Activated CD4-positive, alpha-beta T cell treated with anti-CD3 and anti-CD28 coated beads, Interleukin-2, Interleukin-6, amounts not matched to agents 100 ng/mL and 50 ng/mL, durations not matched to agents 16 hours and 8 hours (primary cell): ENCODE measurements at regions not wholly inside any gene's neighbourhood (a gene's known extent, or its start where the extent isn't known, plus 50 kb on each side); places are given as distances from the start of the nearest gene placed in this dataset.
"Not testable (repeated sequence)": the region's sequence is repeated elsewhere in the genome, so short reads cannot be mapped to it uniquely, and the experiment has no call there.

Experiments used
- DNase-seq: peaks from one replicate; pipeline ENCODE4 v3.0.0-alpha.2; 2020

DNA sequence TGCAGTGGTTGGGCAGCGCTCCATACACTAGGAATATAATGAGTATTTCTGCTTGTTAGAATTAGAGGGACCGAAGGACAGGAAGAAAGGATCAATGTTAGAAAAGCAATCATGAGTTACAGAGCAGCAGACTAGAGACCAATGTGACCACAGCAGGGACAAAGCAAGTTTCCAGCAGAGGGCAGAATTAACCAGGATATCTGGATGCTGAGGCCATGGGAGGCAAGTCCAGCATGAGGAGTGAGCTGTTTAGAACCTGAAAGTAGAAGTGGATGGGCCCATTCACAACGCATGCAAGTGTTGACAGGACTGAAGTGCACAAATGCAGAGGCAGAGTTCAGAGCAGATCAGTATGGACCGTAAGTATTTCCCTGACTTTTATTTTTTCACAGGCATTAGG is 910.4 kb upstream of the GYPC start:
- no peak for DNase-seq

DNA sequence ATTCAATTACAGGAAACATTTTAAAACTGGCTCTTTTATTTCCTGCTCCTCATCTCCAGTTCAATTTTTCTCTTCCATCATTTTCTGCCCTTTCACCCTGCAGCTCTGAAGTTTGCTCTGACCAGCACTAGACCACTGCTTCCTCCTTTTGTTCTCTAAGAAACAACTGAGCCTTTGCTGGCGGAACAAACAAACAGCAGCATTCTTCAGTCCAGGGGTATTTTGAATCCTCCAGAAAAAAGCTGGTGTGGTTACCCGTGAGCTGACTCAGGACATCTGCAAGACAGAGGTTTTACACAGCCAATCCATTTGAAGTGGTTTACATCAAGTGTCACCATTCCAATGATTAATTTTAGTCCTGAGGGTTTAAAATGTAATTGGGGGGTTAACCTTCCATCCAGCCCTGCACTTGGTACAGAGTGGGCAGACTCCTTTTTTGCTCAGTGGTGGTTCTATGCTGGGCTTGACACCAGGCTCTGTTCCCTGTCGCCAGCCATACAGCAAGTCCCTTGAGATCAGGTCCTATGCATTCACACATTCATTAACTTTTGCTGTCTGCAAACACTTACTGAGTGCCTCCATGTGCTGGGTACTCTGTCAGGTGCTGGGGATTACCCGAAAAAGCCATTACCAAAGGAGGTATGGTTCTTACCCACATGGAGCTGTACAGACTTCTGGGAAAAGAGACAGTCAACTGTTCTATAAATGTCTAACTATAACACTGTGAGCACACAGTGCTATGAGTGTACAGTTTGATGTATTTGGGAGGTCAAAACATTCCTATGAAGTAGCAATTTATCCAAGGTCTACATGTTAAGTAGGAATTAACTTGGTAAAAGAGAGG is 909.4 kb upstream of the GYPC start:
- DNase-seq, result no peak

DNA sequence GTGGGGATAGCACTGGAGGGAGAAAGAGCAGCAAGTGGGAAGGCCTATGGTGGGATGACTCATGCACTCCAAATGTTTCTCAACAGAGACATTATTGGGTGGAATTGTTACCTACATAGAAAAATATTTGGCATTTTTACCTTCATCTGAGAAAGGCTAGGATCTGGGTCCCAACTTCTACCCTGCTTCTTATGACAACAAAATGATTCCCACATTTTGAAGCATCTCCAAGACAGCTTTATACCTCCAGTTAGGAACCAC is 908.9 kb upstream of the GYPC start:
- DNase-seq, result no peak

DNA sequence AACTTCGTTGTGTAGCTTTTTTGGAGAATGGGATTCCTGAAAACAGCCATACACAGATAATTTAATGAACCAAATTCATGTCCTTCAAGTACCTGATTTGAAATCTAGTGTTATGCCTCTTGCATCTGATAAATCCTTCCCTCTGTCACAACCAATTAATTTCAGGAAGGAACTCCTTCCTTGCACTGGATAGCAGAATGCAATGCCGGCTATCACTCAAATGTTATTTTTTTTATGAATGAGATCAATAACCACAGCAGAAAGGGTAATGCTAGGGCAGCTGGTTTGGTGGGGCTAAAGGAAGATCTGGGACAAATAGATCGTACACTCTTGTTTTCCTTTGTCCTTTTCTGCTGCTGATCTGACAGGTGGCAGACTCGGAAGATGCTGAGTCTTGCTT is 899.5 kb upstream of the GYPC start:
- DNase-seq, result no peak

DNA sequence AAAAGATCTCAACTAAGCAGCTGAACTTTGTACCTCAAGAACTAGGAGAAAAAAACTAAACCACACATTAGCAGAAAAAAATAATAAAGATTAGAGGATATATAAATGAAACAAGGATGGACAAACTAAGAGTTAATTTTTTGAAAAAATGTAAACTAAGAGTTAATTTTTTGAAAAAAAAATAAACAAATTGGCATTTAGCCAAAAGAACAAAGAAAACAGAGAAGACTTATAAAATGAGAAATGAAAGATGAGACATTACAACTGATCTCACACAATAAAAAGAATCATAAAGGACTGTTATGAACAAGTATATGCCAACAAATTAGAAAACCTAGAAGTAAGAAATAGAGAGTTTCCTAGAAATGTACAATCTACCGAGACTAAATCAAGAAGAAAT is 859.2 kb upstream of the GYPC start:
- no peak for DNase-seq

DNA sequence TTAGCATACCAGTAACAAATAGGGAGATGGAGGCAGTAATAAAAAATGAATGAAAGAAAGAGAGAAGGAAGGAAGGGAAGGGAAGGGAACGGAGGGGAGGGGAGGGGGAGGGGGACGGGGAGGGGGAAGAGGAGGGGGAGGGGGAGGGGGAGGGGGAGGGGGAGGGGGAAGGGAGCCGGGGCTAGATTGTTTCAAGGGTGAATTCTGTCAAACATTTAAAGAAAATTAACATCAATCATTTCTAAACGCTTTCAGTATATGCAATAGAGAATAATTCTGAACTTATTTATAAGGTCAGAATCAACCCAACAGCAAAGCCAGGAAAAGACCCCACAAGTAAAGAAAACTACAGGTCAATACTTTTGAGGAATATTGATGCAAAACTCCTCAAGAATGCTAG is 858.8 kb upstream of the GYPC start:
- no peak for DNase-seq

DNA sequence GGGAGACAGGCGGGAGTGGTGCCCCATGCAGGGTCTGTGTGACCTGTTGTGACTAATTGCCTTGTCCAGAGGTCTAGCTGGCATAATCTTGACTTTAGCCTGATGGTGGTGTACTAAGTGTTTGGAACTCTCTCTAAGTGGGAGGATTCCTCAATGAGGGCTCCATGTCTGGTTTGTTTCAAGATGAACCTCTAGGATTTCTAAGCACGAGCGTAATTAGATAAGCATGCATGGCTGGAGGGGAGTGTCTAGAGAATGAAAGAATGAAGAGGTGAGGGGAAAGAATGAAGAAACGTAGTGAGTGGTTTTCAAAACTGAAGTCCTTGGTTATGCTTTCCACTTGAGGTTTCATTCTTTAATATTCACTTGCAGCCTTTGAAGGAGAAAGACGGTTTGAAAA is 833.2 kb upstream of the GYPC start:
- no peak for DNase-seq

DNA sequence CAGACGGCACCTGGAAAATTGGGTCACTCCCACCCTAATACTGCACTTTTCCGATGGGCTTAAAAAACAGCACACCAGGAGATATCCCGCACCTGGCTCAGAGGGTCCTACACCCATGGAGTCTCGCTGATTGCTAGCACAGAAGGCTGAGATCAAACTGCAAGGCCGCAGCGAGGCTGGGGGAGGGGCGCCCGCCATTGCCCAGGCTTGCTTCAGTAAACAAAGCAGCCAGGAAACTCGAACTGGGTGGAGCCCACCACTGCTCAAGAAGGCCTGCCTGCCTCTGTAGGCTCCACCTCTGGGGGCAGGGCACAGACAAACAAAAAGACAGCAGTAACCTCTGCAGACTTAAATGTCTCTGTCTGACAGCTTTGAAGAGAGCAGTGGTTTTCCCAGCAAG is 830.2 kb upstream of the GYPC start:
- DNase-seq, result not testable (repeated sequence)

DNA sequence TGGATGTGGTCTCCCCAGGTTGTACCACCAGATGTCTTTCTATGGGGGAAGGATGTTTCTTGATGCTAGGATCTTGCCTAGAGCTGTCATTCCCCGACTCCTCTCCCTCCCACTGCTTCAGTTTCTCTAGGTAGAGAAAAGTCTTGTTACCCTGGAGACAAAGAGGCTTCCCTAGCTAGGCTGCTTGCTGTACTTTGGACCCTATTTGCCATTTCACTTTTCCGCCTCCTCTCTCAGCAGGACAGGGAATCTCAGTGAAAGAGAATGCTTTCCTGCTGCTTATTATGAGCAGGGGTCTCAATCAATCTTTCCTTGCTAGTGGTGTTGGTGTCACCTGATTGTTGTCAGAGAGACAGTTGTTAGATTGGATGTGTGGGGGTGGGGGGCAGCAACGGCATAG is 818.8 kb upstream of the GYPC start:
- no peak for DNase-seq

DNA sequence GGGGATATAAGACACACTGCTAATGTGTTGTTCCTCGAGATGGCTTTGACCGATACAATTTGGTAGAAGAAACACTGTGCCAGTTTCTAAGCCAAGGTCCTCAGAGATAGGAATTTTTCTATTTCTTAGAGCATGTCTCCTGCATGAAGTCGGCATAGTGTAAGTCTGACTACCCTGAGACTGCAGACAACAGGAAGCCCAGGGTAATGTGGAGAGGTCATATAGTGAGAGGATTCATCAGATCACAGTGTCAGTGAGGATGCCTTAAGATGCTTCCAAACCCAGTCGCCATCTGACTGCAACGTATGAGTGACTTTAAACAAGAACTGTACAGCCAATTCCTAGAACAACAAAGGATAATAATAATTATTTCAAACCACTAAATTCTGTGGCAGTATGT is 818.3 kb upstream of the GYPC start:
- no peak for DNase-seq

DNA sequence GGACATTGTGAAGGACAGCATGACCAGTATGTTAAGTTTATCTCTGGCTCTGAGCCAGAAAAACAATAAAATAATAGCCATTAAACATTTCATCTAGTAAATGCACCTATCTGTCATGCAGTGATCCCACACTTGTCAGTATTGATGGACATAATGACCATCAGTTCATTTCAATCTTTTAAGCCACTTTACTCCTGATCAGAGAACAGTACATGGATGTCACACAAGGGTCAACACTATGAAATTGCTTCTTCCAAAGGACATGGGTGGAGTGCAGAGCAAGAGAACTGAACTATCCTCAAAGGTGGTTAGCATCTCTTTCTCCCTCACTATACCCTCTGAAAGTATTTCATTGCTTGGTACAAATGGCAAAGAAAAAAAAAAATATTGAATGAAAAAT is 816.0 kb upstream of the GYPC start:
- DNase-seq, result no peak

DNA sequence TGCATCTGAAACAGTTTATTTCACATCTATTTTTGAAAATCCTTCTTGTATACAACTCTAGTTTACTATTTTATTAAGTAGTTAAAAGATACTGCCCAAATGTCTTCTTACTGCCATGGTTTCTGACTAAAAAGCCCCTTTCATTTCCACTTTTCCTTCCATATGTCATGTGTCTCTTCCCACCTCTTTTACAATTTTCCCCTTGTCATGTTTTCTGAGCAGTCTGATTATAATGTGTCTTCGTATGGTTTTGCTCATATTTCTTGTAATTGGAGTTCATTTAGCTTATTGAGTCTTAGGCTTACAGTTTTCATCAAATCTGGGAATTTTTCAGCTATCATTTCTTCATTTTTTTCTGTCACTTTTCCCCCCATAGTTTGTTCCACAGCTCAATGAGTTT is 813.9 kb upstream of the GYPC start:
- no peak for DNase-seq

DNA sequence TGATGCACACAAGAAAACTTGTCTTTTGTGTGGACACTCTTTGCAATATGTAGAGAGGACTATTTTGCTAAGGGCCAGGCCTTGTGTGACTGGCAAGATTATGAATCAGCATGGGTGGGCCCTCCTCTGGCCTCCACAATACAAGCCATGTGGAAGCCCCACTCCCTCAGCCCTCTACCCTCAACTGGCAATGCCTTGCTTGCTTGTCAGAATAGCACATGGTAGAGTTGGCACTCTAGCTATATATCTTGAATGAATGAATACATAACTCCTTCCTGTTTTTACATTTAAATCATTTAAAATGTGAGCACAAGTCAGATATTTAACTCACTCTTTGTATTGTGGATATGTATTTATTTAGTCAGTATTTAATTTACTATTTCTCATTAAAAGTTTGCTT is 805.4 kb upstream of the GYPC start:
- no peak for DNase-seq

DNA sequence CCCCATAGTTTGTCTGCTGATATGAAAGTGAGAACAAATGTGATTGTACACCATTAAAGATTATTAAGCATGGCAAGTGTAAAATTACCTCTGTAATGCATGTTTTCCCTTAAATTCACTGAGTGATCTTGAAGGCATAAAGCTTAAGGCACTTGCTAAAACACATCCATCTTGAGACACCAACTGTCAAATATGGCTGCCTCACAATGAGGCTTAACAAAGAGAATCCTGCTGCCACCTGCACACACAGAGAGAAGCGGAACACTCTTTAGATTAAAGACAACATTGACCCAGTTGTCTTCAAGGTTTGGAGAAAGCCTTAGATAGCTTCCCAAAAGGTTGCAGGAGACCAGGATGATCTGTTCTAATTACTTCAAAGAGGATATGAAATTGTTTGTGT is 803.6 kb upstream of the GYPC start:
- DNase-seq, result no peak

DNA sequence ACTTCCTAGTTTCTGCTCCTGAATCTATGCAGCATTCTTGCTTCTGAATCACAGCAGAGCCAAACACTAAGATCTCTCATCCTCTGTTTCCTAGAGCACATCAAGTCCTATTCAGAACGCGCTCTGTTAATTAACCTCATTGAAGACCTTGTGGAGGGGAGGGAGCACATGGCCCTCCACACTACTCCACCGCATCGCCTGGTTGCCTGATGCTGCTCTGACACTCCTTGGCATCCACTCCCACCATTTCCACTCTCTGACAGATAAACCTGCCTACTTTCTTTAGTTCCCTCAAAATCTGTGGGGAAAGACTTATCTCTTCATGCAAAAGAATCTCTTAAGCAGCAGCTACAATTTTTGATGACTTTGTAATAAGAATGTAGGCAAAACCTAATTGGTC is 802.3 kb upstream of the GYPC start:
- DNase-seq, result no peak

DNA sequence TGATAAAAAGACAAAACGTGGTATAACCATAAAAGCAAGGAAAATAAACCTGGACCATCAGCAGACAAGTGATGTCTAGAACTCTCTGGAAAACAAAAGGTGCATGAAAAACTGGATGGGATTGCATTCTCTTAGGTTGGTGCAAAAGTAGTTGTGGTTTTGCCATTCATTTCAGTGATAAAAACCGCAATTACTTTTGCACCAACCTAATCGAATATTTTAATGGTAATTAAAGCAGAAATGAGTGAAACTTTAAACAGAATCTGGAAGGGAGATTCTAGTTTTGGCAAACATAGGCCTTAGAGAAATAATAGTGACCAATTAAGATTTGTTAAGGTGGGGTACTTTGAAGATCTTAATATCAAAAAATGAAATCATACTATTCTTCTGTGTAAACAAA is 800.8 kb upstream of the GYPC start:
- no peak for DNase-seq

DNA sequence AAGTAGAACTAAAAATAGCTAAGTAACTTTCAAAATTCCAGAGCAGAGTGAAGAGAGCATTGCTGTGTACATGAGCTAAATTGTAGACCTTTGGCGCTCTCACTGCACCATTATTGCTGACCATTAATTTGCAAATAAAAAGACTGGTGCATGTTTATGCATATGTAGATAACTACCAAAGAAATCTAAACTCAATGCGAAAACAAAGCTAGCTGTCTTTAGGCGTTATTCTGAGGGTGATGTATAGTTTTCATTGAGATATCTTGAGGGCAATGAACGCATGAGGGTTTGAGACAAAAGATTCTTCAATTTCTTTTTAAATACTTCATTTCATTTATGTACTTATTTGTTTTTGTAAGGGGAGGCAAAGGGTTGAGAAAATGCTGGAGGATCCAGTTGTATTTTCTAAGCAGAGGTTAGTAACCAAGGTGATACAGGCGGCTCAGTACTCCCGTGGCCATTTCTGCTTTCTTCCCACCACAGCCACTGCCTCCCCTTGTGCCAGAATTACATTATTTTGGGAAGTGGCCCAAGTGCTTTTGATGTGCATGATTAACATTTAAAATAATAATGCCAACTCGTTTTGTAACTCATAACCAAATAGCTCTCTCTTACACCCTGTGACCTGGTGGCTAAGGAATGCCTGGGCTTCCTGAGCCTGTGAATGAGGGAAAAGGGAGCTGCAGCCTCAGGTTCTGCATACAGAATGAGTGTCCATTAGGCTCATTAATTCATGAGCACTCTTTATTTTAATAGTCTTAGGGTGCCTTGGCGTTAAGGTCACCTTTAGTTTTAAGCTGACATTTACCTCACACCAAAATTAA is 797.8 kb upstream of the GYPC start:
- DNase-seq, result no peak

DNA sequence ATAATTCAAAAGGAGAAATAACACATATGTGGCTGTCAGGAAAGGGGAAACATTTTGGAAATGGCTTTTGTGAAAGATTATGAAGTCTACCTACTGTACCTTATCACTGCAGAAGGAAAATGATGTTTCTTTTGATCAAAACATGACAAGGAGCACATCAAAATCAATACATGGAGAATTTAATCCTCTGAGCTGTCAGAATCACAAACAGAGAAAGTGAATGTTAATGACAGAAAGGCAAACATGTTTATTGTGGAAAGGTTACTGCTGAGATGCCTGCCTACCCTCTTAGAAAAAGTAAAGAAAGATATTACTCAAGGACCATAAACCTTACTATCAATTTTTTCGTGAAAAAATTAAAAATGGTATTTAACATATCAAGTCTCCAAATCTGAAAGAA is 794.5 kb upstream of the GYPC start:
- no peak for DNase-seq

DNA sequence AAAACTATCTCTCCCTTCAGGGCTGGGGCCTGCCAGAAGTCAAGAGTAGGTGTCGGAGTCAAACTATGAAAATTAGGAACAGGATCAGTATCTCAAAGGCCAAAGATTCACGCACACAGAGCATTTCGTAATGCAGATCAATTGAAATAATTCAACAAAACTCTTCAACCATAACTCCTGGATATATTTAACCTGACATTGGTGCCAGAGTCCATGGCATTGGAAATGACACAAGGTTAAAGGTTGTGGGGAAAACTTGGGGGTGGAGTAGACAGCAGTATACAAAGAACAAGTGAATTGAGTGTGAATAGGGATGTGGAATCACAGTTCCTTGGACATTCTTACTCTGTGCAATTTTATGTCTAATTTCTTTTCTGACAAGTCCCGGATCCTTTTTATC is 788.0 kb upstream of the GYPC start:
- no peak for DNase-seq

DNA sequence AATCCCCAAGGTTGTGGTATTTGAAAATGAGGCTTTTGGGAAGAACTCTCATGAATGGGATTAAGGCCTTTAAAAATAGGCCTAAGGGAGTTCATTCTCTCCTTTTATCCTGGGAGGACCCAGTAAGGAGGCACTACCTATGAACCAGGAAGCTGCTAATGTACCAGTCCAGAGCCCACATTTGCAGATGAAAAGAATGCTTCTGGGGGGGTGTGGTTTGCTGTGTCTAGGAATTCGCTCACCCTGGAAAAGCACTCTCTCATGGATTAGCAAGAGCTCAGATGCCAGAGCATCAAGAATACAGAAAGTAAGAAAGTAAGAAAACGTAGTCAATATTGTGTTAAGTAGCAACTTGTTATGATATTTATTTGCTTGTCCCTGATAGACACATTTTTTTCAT is 785.7 kb upstream of the GYPC start:
- no peak for DNase-seq

DNA sequence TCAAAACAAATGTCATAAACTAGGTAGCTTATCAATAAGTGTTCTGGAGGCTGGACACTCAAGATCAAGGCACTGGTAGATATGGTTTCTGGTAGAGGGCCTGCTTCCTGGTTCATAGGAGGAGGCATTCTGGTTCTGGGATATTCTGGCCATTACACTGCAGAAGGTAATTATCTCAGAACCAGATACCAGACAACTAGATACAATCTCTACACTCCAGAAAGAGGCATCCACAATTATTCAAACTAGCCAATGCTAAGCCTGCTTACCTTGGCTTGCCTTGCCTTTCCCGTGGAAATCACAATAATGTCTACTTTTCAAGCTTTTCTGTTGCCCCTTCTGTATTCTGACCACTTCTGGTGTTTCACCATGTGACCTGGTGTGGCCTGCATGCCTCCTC is 785.2 kb upstream of the GYPC start:
- no peak for DNase-seq

DNA sequence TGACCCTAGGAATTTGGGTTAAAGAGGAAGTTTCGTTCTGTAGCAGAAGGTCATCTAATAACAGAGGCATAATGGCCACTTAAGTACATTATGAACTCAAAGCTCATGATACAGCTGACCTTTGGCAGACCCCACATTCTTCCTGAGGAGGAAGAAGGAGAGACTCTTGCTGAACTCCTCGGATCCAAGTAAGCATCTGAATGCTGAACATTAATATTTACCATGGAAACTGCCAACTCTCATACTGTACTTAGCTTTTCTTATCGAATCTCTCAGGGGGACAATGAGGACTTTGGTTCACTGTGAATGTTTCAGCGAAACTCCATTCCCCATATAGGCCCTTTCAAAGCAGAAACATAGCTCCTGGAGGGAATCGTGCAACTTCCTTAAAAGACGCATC is 781.4 kb upstream of the GYPC start:
- DNase-seq, result no peak

DNA sequence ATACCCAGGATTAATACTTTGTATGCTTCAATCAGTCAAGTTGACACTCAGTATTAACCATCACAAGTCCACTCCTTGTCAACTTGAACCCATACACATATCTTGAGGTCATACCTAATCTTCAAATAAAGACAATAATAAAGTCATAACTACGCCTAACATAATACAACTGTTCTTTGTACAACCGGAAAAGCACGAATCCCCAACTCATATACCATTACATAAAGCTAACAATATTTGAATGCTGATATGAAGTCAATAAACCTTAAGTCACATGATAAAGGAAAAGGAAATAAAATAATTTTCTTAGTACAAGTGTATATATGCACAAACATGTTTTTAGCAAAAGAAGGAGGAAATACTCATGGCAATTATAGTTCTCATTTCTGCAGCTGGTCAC is 770.6 kb upstream of the GYPC start:
- DNase-seq, result no peak

DNA sequence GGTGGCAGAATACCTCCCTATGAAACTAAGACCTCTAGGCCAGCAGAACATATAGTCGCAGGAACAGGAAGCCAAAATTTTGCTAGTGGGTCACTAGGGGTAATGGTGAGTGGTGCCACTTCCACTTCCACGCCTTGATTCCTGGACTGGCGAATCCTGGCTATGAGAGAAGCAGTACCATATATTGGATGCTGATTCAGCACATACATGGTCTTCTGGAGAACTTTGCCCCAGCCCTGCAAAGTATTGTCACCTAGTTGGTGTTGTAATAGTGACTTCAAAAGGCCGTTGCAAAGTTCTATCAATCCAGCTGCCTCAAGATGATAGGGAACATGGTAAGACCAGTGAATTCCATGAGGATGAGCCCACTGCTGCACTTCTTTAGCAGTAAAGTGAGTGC is 769.8 kb upstream of the GYPC start:
- no peak for DNase-seq

DNA sequence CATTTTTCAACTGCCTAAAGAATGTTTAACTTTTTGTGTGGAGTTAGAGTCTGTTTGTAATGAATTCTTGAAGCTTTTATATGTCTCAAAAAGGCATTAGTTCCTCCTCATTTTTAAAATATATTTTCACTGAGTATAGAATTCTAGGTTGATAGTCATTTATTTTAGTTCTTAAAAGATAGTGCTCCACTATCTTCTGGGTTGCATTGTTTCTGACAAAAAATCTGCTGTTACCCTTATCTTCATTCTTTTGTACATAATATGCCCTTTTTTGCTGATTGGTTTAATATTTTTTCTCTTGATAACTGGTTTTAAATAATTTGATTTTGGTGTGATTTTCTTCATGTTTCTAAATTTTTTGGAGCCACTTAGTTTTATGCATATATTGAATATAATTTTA is 754.7 kb upstream of the GYPC start:
- no peak for DNase-seq
